Gastroesophageal sphincter (tissue), 4 donors: ENCODE measurements at regions not wholly inside any gene's neighbourhood (a gene's known extent, or its start where the extent isn't known, plus 50 kb on each side); places are given as distances from the start of the nearest gene placed in this dataset.

Experiments
- ATAC-seq: fragments of 150-250 bp; one replicate; pipeline ENCODE4 v1.9.1; 2016; ENCODE audit warnings: mild to moderate bottlenecking, moderate library complexity
- H3K27ac ChIP-seq, 4 donors: fragments of 200-600 bp; sonication (generic) in 3 of 4; 1 replicate in 3 of 4; 2 replicates in 1 of 4; pipeline ENCODE4 v1.5.1; 2016 to 2019
- H3K27me3 ChIP-seq: fragments of 200-600 bp; sonication (generic); one replicate; pipeline ENCODE4 v1.5.1; 2019
- H3K36me3 ChIP-seq, 2 donors: fragments of 200-600 bp; sonication (generic); one replicate each; pipeline ENCODE4 v1.5.1; 2019; ENCODE audit warnings: control low read depth in 1 of 2
- H3K4me1 ChIP-seq, 3 donors: fragments of 200-600 bp; sonication (generic); 1 replicate in 2 of 3; 2 replicates in 1 of 3; pipeline ENCODE4 v1.5.1; 2016 to 2019; ENCODE audit warnings: control low read depth in 2 of 3
- H3K4me3 ChIP-seq, 2 donors: fragments of 200-600 bp; sonication (generic); one replicate each; pipeline ENCODE4 v1.5.1; 2019; ENCODE audit warnings: mild to moderate bottlenecking in 1 of 2, moderate library complexity in 1 of 2
- H3K9me3 ChIP-seq, 3 donors: fragments of 200-600 bp; sonication (generic); one replicate each; pipeline ENCODE4 v1.5.1; 2017 to 2019; ENCODE audit warnings: control low read depth in 2 of 3
- CTCF ChIP-seq, 4 experiments: fragments of 200-600 bp in 2 of 4; fragments of 450-650 bp in 2 of 4; sonication (generic) in 1 of 4; IDR thresholded peaks; one replicate each; pipeline ENCODE4 v1.5.1; 2017 to 2019; ENCODE audit warnings: antibody characterized with exemption in 4 of 4, mild to moderate bottlenecking in 2 of 4, moderate library complexity in 2 of 4
- EP300 ChIP-seq: sonication (generic); formaldehyde crosslinking; IDR thresholded peaks from one replicate; pipeline ENCODE4 v1.6.1; 2017; ENCODE audit warnings: antibody characterized with exemption, mild to moderate bottlenecking
- POLR2A ChIP-seq, 2 donors: fragments of 450-650 bp; IDR thresholded peaks; one replicate each; pipeline ENCODE4 v1.6.1; 2017; ENCODE audit warnings: antibody characterized with exemption in 2 of 2, mild to moderate bottlenecking in 2 of 2, moderate library complexity in 1 of 2
- POLR2AphosphoS5 ChIP-seq: sonication (generic); formaldehyde crosslinking; IDR thresholded peaks from one replicate; pipeline ENCODE4 v1.6.1; 2017; ENCODE audit warnings: antibody characterized with exemption
- WGBS, 2 donors: methylation state at CpG; one replicate each; pipeline ENCODE4 v1.1.5; 2018; ENCODE audit warnings: low coverage in 1 of 2; 5-methylcytosine and 5-hydroxymethylcytosine counted together

- Histone ChIP-seq H3K27ac (no peak overlapping the region), H3K27me3 (peaks cover 26% of the 10 kb centered on the region), H3K36me3 (no peaks in the 10 kb centered on the region), H3K9me3 (no peaks in the 10 kb centered on the region), H3K4me1 (no peaks in the 10 kb centered on the region), H3K4me3 (no peak overlapping the region)
- ATAC-seq: no peak
- 40 to 52% methylated on average over 1 to 3 of the region's 3 CpGs for WGBS, 2 donors
- TF ChIP-seq POLR2A (IDR thresholded peaks at IDR 0.05) (no peak), CTCF (IDR thresholded peaks at IDR 0.05) (no peak), POLR2AphosphoS5 (no peak), EP300 (no peak)
Measured at GRCh38 chr2:2788076-2788475, 457.0 kb upstream of the MYT1L start.

- Histone ChIP-seq H3K9me3 (no peaks in the 10 kb centered on the region), H3K4me3 (no peak overlapping the region), H3K4me1 (no peaks in the 10 kb centered on the region), H3K36me3 (no peaks in the 10 kb centered on the region), H3K27me3 (peaks cover 26% of the 10 kb centered on the region), H3K27ac (no peak overlapping the region)
- WGBS, 2 donors: 53 to 100% methylated on average over 1 to 7 of the region's 19 CpGs
- ATAC-seq: no peak
- TF ChIP-seq POLR2AphosphoS5: no peak
- TF ChIP-seq POLR2A (IDR thresholded peaks at IDR 0.05): no peak
- no peak for TF ChIP-seq EP300
- TF ChIP-seq CTCF (IDR thresholded peaks at IDR 0.05): no peak
Measured at GRCh38 chr2:2787301-2787907, 456.3 kb upstream of the MYT1L start.

- Histone ChIP-seq H3K4me3 (no peak overlapping the region), H3K36me3 (no peaks in the 10 kb centered on the region), H3K4me1 (no peaks in the 10 kb centered on the region), H3K27me3 (peaks cover 23% of the 10 kb centered on the region), H3K9me3 (no peaks in the 10 kb centered on the region), H3K27ac (no peak overlapping the region)
- ATAC-seq: no peak
- 54 to 58% methylated on average over 5 to 9 of the region's 9 CpGs for WGBS, 2 donors
- TF ChIP-seq POLR2AphosphoS5 (no peak), EP300 (no peak), POLR2A (IDR thresholded peaks at IDR 0.05) (no peak), CTCF (IDR thresholded peaks at IDR 0.05) (no peak)
Measured at GRCh38 chr2:2782007-2782406, 450.9 kb upstream of the MYT1L start.

GRCh38 chr2:2779727-2780126 is 448.7 kb upstream of the MYT1L start:
- Histone ChIP-seq H3K9me3 (no peaks in the 10 kb centered on the region), H3K36me3 (no peaks in the 10 kb centered on the region), H3K27me3 (peaks cover 23% of the 10 kb centered on the region), H3K27ac (no peak overlapping the region), H3K4me1 (no peaks in the 10 kb centered on the region), H3K4me3 (no peak overlapping the region)
- WGBS, 2 donors: 57 to 67% methylated on average over 3 of the region's 3 CpGs
- no peak for ATAC-seq
- TF ChIP-seq CTCF (IDR thresholded peaks at IDR 0.05): no peak

GRCh38 chr2:2777876-2778275 is 446.8 kb upstream of the MYT1L start:
- Histone ChIP-seq H3K27ac (no peak overlapping the region), H3K4me3 (no peak overlapping the region), H3K27me3 (peaks cover 11% of the 10 kb centered on the region), H3K4me1 (no peaks in the 10 kb centered on the region), H3K36me3 (no peaks in the 10 kb centered on the region), H3K9me3 (no peaks in the 10 kb centered on the region)
- 92 to 100% methylated on average over 1 to 2 of the region's 2 CpGs for WGBS, 2 donors
- no peak for ATAC-seq
- TF ChIP-seq POLR2AphosphoS5 (no peak), CTCF (IDR thresholded peaks at IDR 0.05) (no peak), POLR2A (IDR thresholded peaks at IDR 0.05) (no peak), EP300 (no peak)
